ENCODE measurements at regions not wholly inside any gene's neighbourhood (a gene's known extent, or its start where the extent isn't known, plus 50 kb on each side); places are given as distances from the start of the nearest gene placed in this dataset.

- no peak for DNase-seq (ENCODE audit: low read depth)
These were observed 225.1 kb downstream of the BCAT1 start for GRCh38 chr12:24723759-24724158.

- peak; percentile 14 for DNase-seq (ENCODE audit: low read depth)
These were observed 227.7 kb downstream of the BCAT1 start for GRCh38 chr12:24721191-24721590.

- DNase-seq (ENCODE audit: low read depth): peak; percentile 86
These were observed 229.6 kb downstream of the BCAT1 start for GRCh38 chr12:24719293-24719721.

- no peak for DNase-seq (ENCODE audit: low read depth)
These were observed 230.3 kb downstream of the BCAT1 start for GRCh38 chr12:24718617-24719016.

GRCh38 chr12:24714237-24714636 is 234.7 kb downstream of the BCAT1 start:
- no peak for DNase-seq (ENCODE audit: low read depth)

- no peak for DNase-seq (ENCODE audit: low read depth)
These were observed 237.6 kb downstream of the BCAT1 start for GRCh38 chr12:24711056-24712008.

- peak; percentile 34 for DNase-seq (ENCODE audit: low read depth)
These were observed 239.7 kb downstream of the BCAT1 start for GRCh38 chr12:24709216-24709615.

GRCh38 chr12:24708718-24709117 is 240.2 kb downstream of the BCAT1 start:
- no peak for DNase-seq (ENCODE audit: low read depth)

GRCh38 chr12:24708043-24708442 is 240.9 kb downstream of the BCAT1 start:
- DNase-seq (ENCODE audit: low read depth): no peak

GRCh38 chr12:24707334-24707733 is 241.6 kb downstream of the BCAT1 start:
- DNase-seq (ENCODE audit: low read depth): no peak

- no peak for DNase-seq (ENCODE audit: low read depth)
These were observed 243.1 kb downstream of the BCAT1 start for GRCh38 chr12:24705741-24706358.

- DNase-seq (ENCODE audit: low read depth): no peak
These were observed 243.7 kb downstream of the BCAT1 start for GRCh38 chr12:24705216-24705615.

- DNase-seq (ENCODE audit: low read depth): no peak
These were observed 247.6 kb downstream of the BCAT1 start for GRCh38 chr12:24701343-24701742.

- no peak for DNase-seq (ENCODE audit: low read depth)
These were observed 249.9 kb downstream of the BCAT1 start for GRCh38 chr12:24698972-24699371.

- DNase-seq (ENCODE audit: low read depth): no peak
These were observed 251.1 kb downstream of the BCAT1 start for GRCh38 chr12:24697769-24698168.

- DNase-seq (ENCODE audit: low read depth): no peak
These were observed 251.6 kb downstream of the BCAT1 start for GRCh38 chr12:24697295-24697694.

- DNase-seq (ENCODE audit: low read depth): no peak
These were observed 252.1 kb downstream of the BCAT1 start for GRCh38 chr12:24696800-24697199.

GRCh38 chr12:24695657-24696329 is 253.1 kb downstream of the BCAT1 start:
- DNase-seq (ENCODE audit: low read depth): no peak

- no peak for DNase-seq (ENCODE audit: low read depth)
These were observed 253.8 kb downstream of the BCAT1 start for GRCh38 chr12:24695103-24695502.

GRCh38 chr12:24688601-24689000 is 260.3 kb downstream of the BCAT1 start:
- no peak for DNase-seq (ENCODE audit: low read depth)

GRCh38 chr12:24681570-24681969 is 267.3 kb downstream of the BCAT1 start:
- DNase-seq (ENCODE audit: low read depth): no peak

- DNase-seq (ENCODE audit: low read depth): no peak
These were observed 269.8 kb downstream of the BCAT1 start for GRCh38 chr12:24679126-24679525.

- no peak for DNase-seq (ENCODE audit: low read depth)
These were observed 270.5 kb downstream of the BCAT1 start for GRCh38 chr12:24678436-24678835.
